GM12874 (cell line): ENCODE measurements at regions not wholly inside any gene's neighbourhood (a gene's known extent, or its start where the extent isn't known, plus 50 kb on each side); places are given as distances from the start of the nearest gene placed in this dataset.

Experiments used
- TF ChIP-seq, protein P1 (sequence below): IDR thresholded peaks from 2 replicates; pipeline ENCODE4 v1.5.1; 2011; ENCODE audit warnings: low read depth, mild to moderate bottlenecking, control low read depth, low read length, moderate library complexity; ENCODE audit not compliant: insufficient read depth

DNA sequence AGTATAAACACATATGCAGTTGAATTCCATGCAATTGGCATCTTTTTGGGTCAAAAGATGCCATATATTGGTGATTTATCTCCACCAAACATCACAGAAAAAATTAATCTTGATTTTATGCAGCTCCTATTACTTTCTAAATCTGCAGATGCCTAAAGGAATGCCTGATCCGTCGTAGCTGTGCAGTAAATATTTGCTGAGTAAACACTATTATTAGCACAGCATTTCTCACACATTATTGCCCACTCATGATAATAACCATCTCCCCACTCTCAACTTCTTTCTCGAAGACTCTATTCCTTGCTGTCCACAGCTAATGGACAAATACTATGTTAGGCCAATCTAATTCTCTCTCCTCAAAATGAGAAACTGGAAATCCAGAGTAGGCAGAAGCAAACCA, 625.2 kb downstream of the ZIC1 start:
- TF ChIP-seq, protein P1, sequence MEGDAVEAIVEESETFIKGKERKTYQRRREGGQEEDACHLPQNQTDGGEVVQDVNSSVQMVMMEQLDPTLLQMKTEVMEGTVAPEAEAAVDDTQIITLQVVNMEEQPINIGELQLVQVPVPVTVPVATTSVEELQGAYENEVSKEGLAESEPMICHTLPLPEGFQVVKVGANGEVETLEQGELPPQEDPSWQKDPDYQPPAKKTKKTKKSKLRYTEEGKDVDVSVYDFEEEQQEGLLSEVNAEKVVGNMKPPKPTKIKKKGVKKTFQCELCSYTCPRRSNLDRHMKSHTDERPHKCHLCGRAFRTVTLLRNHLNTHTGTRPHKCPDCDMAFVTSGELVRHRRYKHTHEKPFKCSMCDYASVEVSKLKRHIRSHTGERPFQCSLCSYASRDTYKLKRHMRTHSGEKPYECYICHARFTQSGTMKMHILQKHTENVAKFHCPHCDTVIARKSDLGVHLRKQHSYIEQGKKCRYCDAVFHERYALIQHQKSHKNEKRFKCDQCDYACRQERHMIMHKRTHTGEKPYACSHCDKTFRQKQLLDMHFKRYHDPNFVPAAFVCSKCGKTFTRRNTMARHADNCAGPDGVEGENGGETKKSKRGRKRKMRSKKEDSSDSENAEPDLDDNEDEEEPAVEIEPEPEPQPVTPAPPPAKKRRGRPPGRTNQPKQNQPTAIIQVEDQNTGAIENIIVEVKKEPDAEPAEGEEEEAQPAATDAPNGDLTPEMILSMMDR = no peak

DNA sequence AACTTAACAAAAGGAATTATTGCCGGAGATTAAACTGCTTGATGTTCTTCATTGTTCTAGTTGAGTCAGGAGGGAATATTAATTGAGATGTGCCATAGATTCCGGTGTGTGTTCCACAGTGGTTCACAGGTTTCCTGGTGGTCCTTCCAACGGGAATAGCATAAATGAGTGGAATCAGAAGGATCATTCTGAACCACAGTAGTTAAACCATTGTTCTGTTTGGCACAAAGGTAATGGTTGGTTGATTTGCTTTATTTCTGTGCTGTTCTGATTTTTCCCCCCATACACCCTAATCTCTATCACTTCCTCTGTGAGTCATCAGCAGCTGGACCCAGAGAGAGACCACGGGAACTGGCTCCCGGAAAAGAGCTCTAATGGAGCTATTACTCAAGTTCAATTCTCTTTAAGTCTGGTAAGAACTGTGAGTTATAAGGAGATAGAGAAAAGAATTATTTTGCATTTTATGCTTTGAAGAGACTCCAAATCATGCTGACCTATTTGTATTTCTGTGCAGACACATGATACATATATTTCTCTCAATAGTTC, 627.2 kb downstream of the ZIC1 start:
- TF ChIP-seq, protein P1 = no peak

DNA sequence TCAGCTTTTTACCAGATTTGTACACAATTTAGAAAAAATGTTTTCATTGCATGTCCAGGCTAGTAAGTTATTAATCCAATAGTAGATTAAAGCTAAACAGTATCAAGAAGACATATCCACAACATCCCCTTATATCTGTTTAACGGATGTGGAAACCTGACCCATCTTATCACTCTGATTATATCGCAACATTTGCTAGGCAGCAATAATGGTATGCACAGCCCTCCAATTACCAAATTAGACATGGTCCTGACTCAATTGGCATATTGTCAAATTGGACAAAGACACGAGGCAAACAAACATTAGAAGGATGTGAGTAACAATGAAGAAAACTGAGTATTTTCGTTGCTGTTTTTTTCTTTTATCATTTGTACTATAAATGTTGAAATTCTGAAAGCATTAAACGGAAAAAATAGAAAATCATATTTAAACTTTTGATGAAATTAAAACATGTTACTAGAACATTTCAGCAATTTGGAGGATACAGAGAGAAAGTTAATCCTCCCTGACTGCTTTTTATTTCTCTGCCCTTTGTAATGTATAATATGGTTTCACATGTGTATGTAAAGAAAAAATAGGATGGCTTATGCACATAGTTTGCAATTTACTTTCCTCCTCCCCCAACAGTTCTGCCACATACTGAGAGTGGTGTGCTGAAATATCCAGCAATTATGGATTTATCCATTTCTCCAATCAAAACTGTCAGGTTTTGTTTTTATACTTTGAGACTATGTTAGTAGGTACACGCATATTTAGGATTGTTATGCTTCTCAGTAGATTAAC, 633.7 kb downstream of the ZIC1 start:
- TF ChIP-seq, protein P1 = no peak

DNA sequence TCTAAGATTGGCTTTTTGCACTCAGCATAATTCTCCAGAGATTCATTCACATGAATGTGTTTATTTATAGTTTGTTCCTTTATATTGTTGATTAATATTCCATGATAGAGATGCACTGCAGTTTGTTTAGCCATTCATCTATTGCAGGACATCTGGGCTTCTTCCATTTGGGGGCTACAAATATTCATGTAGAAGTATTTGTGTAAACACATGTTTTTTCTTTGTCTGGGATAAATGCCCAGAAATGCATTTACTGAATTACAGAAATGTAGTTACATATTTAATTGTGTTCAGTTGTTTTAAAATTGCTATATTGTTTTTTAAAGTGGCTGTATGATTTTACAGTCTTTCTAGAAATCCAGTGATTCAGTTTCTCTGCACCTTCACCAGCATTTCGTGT, 635.0 kb downstream of the ZIC1 start:
- TF ChIP-seq, protein P1 = no peak

DNA sequence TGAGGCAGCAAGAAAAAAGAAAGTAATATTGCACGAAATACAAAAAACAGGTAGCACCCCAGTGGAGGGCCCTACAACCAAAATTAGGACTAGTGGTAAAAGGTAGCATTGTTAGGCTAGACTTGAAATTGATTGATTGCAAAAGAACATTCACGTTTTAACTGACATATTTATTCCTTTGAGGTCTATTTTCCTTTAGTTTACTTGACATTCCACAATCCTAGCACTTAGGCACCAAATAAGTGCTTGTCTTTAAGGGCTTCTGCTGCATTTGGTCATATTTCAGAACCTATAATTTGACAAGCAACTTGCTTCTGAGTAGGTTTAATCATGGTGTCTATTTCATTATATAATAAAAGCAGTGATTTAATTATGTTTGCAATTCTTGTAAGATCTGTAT, 642.7 kb upstream of the AGTR1 start:
- TF ChIP-seq, protein P1 = no peak

DNA sequence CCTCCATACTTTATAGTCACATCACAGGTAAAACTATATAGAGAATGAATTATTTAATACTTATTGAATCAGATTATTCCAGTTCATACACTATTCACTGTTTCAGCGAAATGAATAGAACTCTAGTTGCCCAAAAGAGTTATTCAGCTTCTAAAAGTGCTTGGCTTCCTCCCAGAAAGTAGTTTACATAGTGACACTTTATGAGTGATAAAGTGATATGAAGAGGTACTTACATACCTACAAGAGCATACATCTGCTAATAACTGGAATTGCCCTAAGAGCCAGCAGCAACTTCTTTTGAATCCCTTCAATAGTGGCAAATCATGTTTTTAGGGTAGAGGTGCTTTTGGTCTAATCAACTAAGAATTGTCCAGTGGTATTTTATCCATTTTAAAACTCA, 635.1 kb upstream of the AGTR1 start:
- TF ChIP-seq, protein P1 = no peak

DNA sequence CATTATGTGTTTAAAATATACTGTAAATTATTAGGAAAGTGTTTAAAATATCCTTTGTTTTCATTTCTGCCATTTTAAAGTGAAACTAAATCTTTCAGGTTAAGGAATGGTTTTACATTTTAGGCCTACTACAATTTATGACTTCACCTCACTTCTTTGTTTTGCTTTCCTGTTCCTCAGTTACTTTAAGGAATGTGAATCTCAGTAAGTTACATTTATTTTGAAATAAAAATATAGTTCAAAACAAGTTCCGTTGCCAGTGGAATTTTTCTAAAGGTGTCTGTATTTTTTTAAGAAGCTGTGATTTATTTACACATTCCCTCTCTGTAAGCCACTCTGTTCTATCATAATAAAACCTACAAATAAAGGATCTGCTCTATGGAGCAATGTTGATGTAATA, 630.9 kb upstream of the AGTR1 start:
- TF ChIP-seq, protein P1 = no peak
